IMR-90 (cell line): ENCODE measurements at regions not wholly inside any gene's neighbourhood (a gene's known extent, or its start where the extent isn't known, plus 50 kb on each side); places are given as distances from the start of the nearest gene placed in this dataset.
"Not testable (repeated sequence)": the region's sequence is repeated elsewhere in the genome, so short reads cannot be mapped to it uniquely, and the experiment has no call there.

ENCODE experiments used
- ATAC-seq: fragments of 200-7000 bp; cut with Tn5 transposase; 2 replicates; pipeline ENCODE4 v1.9.1; 2020; ENCODE audit warnings: low read depth, mild to moderate bottlenecking, moderate library complexity
- BruUV-seq: library from RNA; stranded (reverse); fragments of 400-500 nt; replicated peaks from 2 replicates; lab custom pipeline; 2021; lab: Mats Ljungman, UMichigan
- CTCF ChIA-PET: fragments of 300-600 bp; formaldehyde crosslinking; extraction: SDS; loops from one replicate; lab custom pipeline; 2021; ENCODE audit warnings: antibody characterized with exemption; lab: Yijun Ruan, JAX
- POLR2A ChIA-PET: fragments of 300-600 bp; sonication (Branson Sonifier 250); formaldehyde crosslinking; loops from one replicate; lab custom pipeline; 2022; ENCODE audit warnings: antibody characterized with exemption; ENCODE audit not compliant: unreplicated experiment; lab: Charles Lee
- DNase-seq: peaks from one replicate; pipeline ENCODE4 v3.0.0; 2013
- H2AFZ ChIP-seq: replicated peaks from 2 replicates; pipeline ENCODE3; 2013; ENCODE audit warnings: low read length, mild to moderate bottlenecking; ENCODE audit not compliant: poor library complexity
- H2AK5ac ChIP-seq: 2 replicates; pipeline ENCODE4 v1.6.1; 2013; ENCODE audit warnings: low read depth, low read length, inconsistent platforms
- H2AK9ac ChIP-seq: replicated peaks from 2 replicates; pipeline ENCODE3; 2013; ENCODE audit warnings: mild to moderate bottlenecking, low read depth, low read length, moderate library complexity; ENCODE audit not compliant: poor library complexity
- H2BK120ac ChIP-seq: 2 replicates; pipeline ENCODE4 v1.6.1; 2013; ENCODE audit warnings: low read depth, low read length, inconsistent platforms
- H2BK15ac ChIP-seq: 3 replicates; pipeline ENCODE4 v1.6.1; 2013; ENCODE audit warnings: low read depth, low read length, inconsistent platforms
- H2BK20ac ChIP-seq: 2 replicates; pipeline ENCODE4 v1.6.1; 2013; ENCODE audit warnings: low read depth, mild to moderate bottlenecking, inconsistent platforms, low read length, moderate library complexity
- H2BK5ac ChIP-seq: 2 replicates; pipeline ENCODE4 v1.6.1; 2013; ENCODE audit warnings: mild to moderate bottlenecking, low read depth, low read length, inconsistent platforms; ENCODE audit not compliant: poor library complexity, severe bottlenecking
- H3K14ac ChIP-seq: replicated peaks from 2 replicates; pipeline ENCODE4 v1.6.1; 2013; ENCODE audit warnings: low read depth, low read length, inconsistent platforms
- H3K18ac ChIP-seq: 2 replicates; pipeline ENCODE4 v1.6.1; 2013; ENCODE audit warnings: low read depth, low read length, control low read depth
- H3K23ac ChIP-seq: 2 replicates; pipeline ENCODE4 v1.6.1; 2013; ENCODE audit warnings: low read depth, low read length, inconsistent platforms
- H3K27ac ChIP-seq: 2 replicates; pipeline ENCODE4 v1.5.1; 2013; ENCODE audit warnings: mild to moderate bottlenecking, control low read depth, low read length; ENCODE audit not compliant: insufficient read depth
- H3K27me3 ChIP-seq: 2 replicates; pipeline ENCODE4 v1.6.1; 2013; ENCODE audit warnings: low read length; ENCODE audit not compliant: control insufficient read depth, insufficient read depth
- H3K36me3 ChIP-seq: 2 replicates; pipeline ENCODE4 v1.6.1; 2013; ENCODE audit warnings: low read length, mixed read lengths; ENCODE audit not compliant: control insufficient read depth, insufficient read depth
- H3K4ac ChIP-seq: 2 replicates; pipeline ENCODE4 v1.6.1; 2013; ENCODE audit warnings: low read depth, low read length, inconsistent platforms
- H3K4me1 ChIP-seq: 2 replicates; pipeline ENCODE4 v1.6.1; 2013; ENCODE audit warnings: low read length, mixed read lengths; ENCODE audit not compliant: control insufficient read depth, insufficient read depth
- H3K4me2 ChIP-seq: 2 replicates; pipeline ENCODE4 v1.6.1; 2013; ENCODE audit warnings: low read depth, mild to moderate bottlenecking, control low read depth, low read length, moderate library complexity
- H3K4me3 ChIP-seq: 2 replicates; pipeline ENCODE4 v1.5.1; 2013; ENCODE audit warnings: low read depth, mild to moderate bottlenecking, control low read depth, low read length, moderate library complexity; ENCODE audit not compliant: insufficient read depth
- H3K56ac ChIP-seq: 2 replicates; pipeline ENCODE4 v1.6.1; 2013; ENCODE audit warnings: low read length, inconsistent platforms; ENCODE audit not compliant: insufficient read depth; ENCODE audit errors: extremely low read depth
- H3K79me1 ChIP-seq, 2 experiments: 2 replicates each; pipeline ENCODE4 v1.6.1; 2013; ENCODE audit warnings: low read length in 2 of 2, inconsistent platforms in 1 of 2, low read depth in 1 of 2
- H3K9ac ChIP-seq: 2 replicates; pipeline ENCODE4 v1.6.1; 2013; ENCODE audit warnings: low read depth, low read length, control low read depth
- H3K9me1 ChIP-seq: 2 replicates; pipeline ENCODE4 v1.6.1; 2013; ENCODE audit warnings: low read length, inconsistent platforms; ENCODE audit not compliant: insufficient read depth
- H3K9me3 ChIP-seq: 2 replicates; pipeline ENCODE4 v1.6.1; 2013; ENCODE audit warnings: low read length; ENCODE audit not compliant: control insufficient read depth, insufficient read depth
- H4K20me1 ChIP-seq: 2 replicates; pipeline ENCODE4 v1.6.1; 2013; ENCODE audit warnings: low read length, inconsistent platforms; ENCODE audit not compliant: insufficient read depth
- H4K5ac ChIP-seq: 2 replicates; pipeline ENCODE4 v1.6.1; 2013; ENCODE audit warnings: mild to moderate bottlenecking, low read depth, low read length, control low read depth
- H4K8ac ChIP-seq, 2 experiments: 2 replicates each; pipeline ENCODE4 v1.6.1; 2013; ENCODE audit warnings: low read depth in 2 of 2, low read length in 2 of 2, control low read depth in 1 of 2, inconsistent platforms in 1 of 2
- H4K91ac ChIP-seq: 2 replicates; pipeline ENCODE4 v1.6.1; 2013; ENCODE audit warnings: low read depth, low read length, inconsistent platforms; ENCODE audit not compliant: insufficient read depth
- CEBPB ChIP-seq: IDR thresholded peaks from 2 replicates; pipeline ENCODE4 v1.6.1; 2012; ENCODE audit warnings: low read depth, low read length, improper control_type of control experiment
- WGBS, 2 experiments: methylation state at CpG; one replicate each; pipeline versions ENCODE4 v1.1.5 to v1.1.7; 2013; ENCODE audit warnings: missing lambda C conversion rate in 2 of 2; ENCODE audit not compliant: insufficient read length in 1 of 2; ENCODE audit errors: extremely low coverage in 2 of 2; 5-methylcytosine and 5-hydroxymethylcytosine counted together
- dilution Hi-C: fragments of 300-500 bp; cut with HindIII; formaldehyde crosslinking; loops from one replicate; pipeline ENCODE4 v1.14.3; 2018; ENCODE audit warnings: low sequenced_read_pairs; ENCODE audit not compliant: unreplicated experiment
- in situ Hi-C: fragments of 300-500 bp; cut with MboI; formaldehyde crosslinking; loops from 3 replicates; pipeline ENCODE4 v1.14.3; 2019; ENCODE audit warnings: low sequenced_read_pairs, inconsistent platforms, mixed read lengths
- intact Hi-C: fragments of 100-400 bp; cut with micrococcal nuclease; formaldehyde crosslinking; loops from 2 replicates; pipeline ENCODE4 v1.10.0; 2022

DNA sequence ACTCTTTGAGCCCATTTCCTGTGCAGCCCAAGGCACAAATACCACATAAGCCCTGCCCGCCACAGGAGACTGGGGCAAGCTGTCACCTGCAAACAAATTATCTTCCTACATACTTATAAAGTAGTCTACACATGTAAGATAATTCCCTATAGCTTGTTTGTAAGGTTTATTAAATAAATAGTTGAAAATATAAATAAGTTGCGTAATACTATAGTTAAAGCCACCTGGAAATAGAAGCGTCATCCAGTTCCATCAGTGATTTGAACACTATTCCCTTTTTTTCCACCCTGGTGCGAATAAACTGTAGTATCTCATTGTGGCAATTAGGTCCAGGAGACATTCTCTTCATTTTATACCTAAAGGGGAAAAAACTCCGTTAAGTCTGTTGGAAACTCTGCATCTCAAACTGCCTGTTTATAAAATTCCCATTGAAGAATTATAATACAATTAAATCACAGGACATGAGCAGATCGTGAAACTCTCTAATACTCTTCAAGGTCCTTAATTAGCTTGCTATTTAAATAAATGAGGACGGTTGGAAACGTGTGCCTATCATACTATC is 66.7 kb upstream of the CCT8L2 start:
- H3K36me3 ChIP-seq, H3K4me2 ChIP-seq, H3K27ac ChIP-seq, H3K4ac ChIP-seq, H4K20me1 ChIP-seq, H2AK5ac ChIP-seq, H3K9me3 ChIP-seq, in situ Hi-C loops, dilution Hi-C loops, CTCF ChIA-PET, H3K18ac ChIP-seq, H4K91ac ChIP-seq, H3K9me1 ChIP-seq, H4K8ac ChIP-seq, H2AK9ac ChIP-seq, H2BK5ac ChIP-seq, H3K9ac ChIP-seq, ATAC-seq, H4K5ac ChIP-seq, DNase-seq, H3K23ac ChIP-seq, BruUV-seq, H3K56ac ChIP-seq, H2BK15ac ChIP-seq, H2BK20ac ChIP-seq, H3K4me1 ChIP-seq, H2BK120ac ChIP-seq, H3K14ac ChIP-seq, H3K27me3 ChIP-seq, H3K79me1 ChIP-seq, H3K4me3 ChIP-seq, POLR2A ChIA-PET, H2AFZ ChIP-seq, intact Hi-C loops: not testable (repeated sequence)
- peak; percentile 34; the same call in 1 of the 2 replicates for TF ChIP-seq CEBPB
- WGBS, 2 experiments = no CpG with 5 or more reads among the region's 8 CpGs
